Mucosa of rectum (tissue), 2 donors: ENCODE measurements at regions not wholly inside any gene's neighbourhood (a gene's known extent, or its start where the extent isn't known, plus 50 kb on each side); places are given as distances from the start of the nearest gene placed in this dataset.
A peak's percentile ranks its signal among the peaks of the same experiment; 100 is the strongest.

Source experiments
- H3K27ac ChIP-seq, 2 donors: one replicate each; pipeline ENCODE4 v1.7.0; 2013; ENCODE audit warnings: inconsistent platforms in 2 of 2, low read depth in 2 of 2, low read length in 2 of 2
- H3K27me3 ChIP-seq, 2 donors: one replicate each; pipeline ENCODE4 v1.7.0; 2013; ENCODE audit warnings: low read length in 2 of 2; ENCODE audit not compliant: control insufficient read depth in 2 of 2, insufficient read depth in 2 of 2
- H3K36me3 ChIP-seq, 2 donors: one replicate each; pipeline ENCODE4 v1.7.0; 2013; ENCODE audit warnings: low read length in 2 of 2; ENCODE audit not compliant: control insufficient read depth in 2 of 2, insufficient read depth in 2 of 2
- H3K4me1 ChIP-seq, 2 donors: one replicate each; pipeline ENCODE4 v1.7.0; 2013; ENCODE audit warnings: low read length in 2 of 2, mild to moderate bottlenecking in 1 of 2; ENCODE audit not compliant: control insufficient read depth in 2 of 2, insufficient read depth in 2 of 2
- H3K4me3 ChIP-seq, 2 donors: one replicate each; pipeline ENCODE4 v1.7.0; 2013; ENCODE audit warnings: low read length in 2 of 2
- H3K9ac ChIP-seq, 2 donors: one replicate each; pipeline ENCODE4 v1.7.0; 2013; ENCODE audit warnings: low read length in 2 of 2, low read depth in 1 of 2, mild to moderate bottlenecking in 1 of 2
- H3K9me3 ChIP-seq, 2 donors: one replicate each; pipeline ENCODE4 v1.7.0; 2013; ENCODE audit warnings: low read length in 2 of 2; ENCODE audit not compliant: control insufficient read depth in 2 of 2
- donor health status: healthy.
- donor health status: Normal muscosa, but diverticular disease.

- Histone ChIP-seq H3K4me1 (no peaks in the 10 kb centered on the region), H3K36me3 (no peaks in the 10 kb centered on the region), H3K27ac (no peak overlapping the region), H3K27me3 (peaks cover 0 to 2% of the 10 kb centered on the region in 2 donors), H3K4me3 (no peak overlapping the region), H3K9ac (no peak overlapping the region), H3K9me3 (no peaks in the 10 kb centered on the region)
These were observed 142.5 kb downstream of the CHIC2 start for GRCh38 chr4:53921856-53922255.

- H3K36me3 ChIP-seq = no peaks in the 10 kb centered on the region
- H3K9me3 ChIP-seq = no peaks in the 10 kb centered on the region
- peaks cover 0 to 2% of the 10 kb centered on the region in 2 donors for H3K27me3 ChIP-seq
- H3K4me1 ChIP-seq = no peaks in the 10 kb centered on the region
- H3K4me3 ChIP-seq = no peak overlapping the region
- no peak overlapping the region for H3K27ac ChIP-seq
- H3K9ac ChIP-seq = no peak overlapping the region
These were observed 143.5 kb downstream of the CHIC2 start for GRCh38 chr4:53920883-53921282.

GRCh38 chr4:53920116-53920515 lies 144.3 kb downstream of the CHIC2 start:
- H3K9me3 ChIP-seq = no peaks in the 10 kb centered on the region
- no peaks in the 10 kb centered on the region for H3K4me1 ChIP-seq
- H3K27ac ChIP-seq = no peak overlapping the region
- H3K36me3 ChIP-seq = no peaks in the 10 kb centered on the region
- H3K9ac ChIP-seq = no peak overlapping the region
- H3K4me3 ChIP-seq = no peak overlapping the region
- peaks cover 2 to 5% of the 10 kb centered on the region in 2 donors for H3K27me3 ChIP-seq

- Histone ChIP-seq H3K27me3 (peaks cover 2 to 4% of the 10 kb centered on the region in 2 donors), H3K27ac (no peak overlapping the region), H3K4me3 (no peak overlapping the region), H3K9me3 (no peaks in the 10 kb centered on the region), H3K4me1 (no peaks in the 10 kb centered on the region), H3K36me3 (no peaks in the 10 kb centered on the region), H3K9ac (no peak overlapping the region)
These were observed 144.9 kb downstream of the CHIC2 start for GRCh38 chr4:53919535-53919934.

GRCh38 chr4:53917729-53918128 lies 146.7 kb downstream of the CHIC2 start:
- no peak overlapping the region for H3K9ac ChIP-seq
- no peaks in the 10 kb centered on the region for H3K36me3 ChIP-seq
- H3K27me3 ChIP-seq = peaks cover 2 to 3% of the 10 kb centered on the region in 2 donors
- H3K4me1 ChIP-seq = no peaks in the 10 kb centered on the region
- H3K9me3 ChIP-seq = no peaks in the 10 kb centered on the region
- no peak overlapping the region for H3K27ac ChIP-seq
- H3K4me3 ChIP-seq = no peak overlapping the region

- peaks cover 2 to 3% of the 10 kb centered on the region in 2 donors for H3K27me3 ChIP-seq
- no peak overlapping the region for H3K9ac ChIP-seq
- H3K36me3 ChIP-seq = no peaks in the 10 kb centered on the region
- no peaks in the 10 kb centered on the region for H3K4me1 ChIP-seq
- H3K4me3 ChIP-seq = no peak overlapping the region
- no peak overlapping the region for H3K27ac ChIP-seq
- no peaks in the 10 kb centered on the region for H3K9me3 ChIP-seq
These were observed 147.9 kb downstream of the CHIC2 start for GRCh38 chr4:53916431-53916889.

GRCh38 chr4:53914313-53915016 lies 149.9 kb downstream of the CHIC2 start:
- H3K27me3 ChIP-seq = peaks cover 2 to 3% of the 10 kb centered on the region in 2 donors
- no peaks in the 10 kb centered on the region for H3K4me1 ChIP-seq
- H3K27ac ChIP-seq = no peak overlapping the region

GRCh38 chr4:53913771-53914170 lies 150.6 kb downstream of the CHIC2 start:
- no peaks in the 10 kb centered on the region for H3K9me3 ChIP-seq
- peaks cover 3 to 4% of the 10 kb centered on the region in 2 donors for H3K27me3 ChIP-seq
- no peak overlapping the region for H3K27ac ChIP-seq
- no peaks in the 10 kb centered on the region for H3K4me1 ChIP-seq
- no peak overlapping the region for H3K9ac ChIP-seq
- H3K4me3 ChIP-seq = no peak overlapping the region
- no peaks in the 10 kb centered on the region for H3K36me3 ChIP-seq

More at GRCh38 chr4:53914313-53915016, 149.9 kb downstream of the CHIC2 start:
- H3K4me3 ChIP-seq = no peak overlapping the region
- no peaks in the 10 kb centered on the region for H3K36me3 ChIP-seq
- no peak overlapping the region for H3K9ac ChIP-seq
- H3K9me3 ChIP-seq = no peaks in the 10 kb centered on the region

- H3K36me3 ChIP-seq = no peaks in the 10 kb centered on the region
- H3K27ac ChIP-seq = no peak overlapping the region
- no peaks in the 10 kb centered on the region for H3K4me1 ChIP-seq
- no peaks in the 10 kb centered on the region for H3K9me3 ChIP-seq
- H3K9ac ChIP-seq = no peak overlapping the region
- peaks cover 3 to 4% of the 10 kb centered on the region in 2 donors for H3K27me3 ChIP-seq
- H3K4me3 ChIP-seq = no peak overlapping the region
These were observed 151.5 kb downstream of the CHIC2 start for GRCh38 chr4:53912766-53913497.

- peak overlapping the region in 1 of 2 donors; percentile 58 for H3K4me3 ChIP-seq
- peaks cover 4% of the 10 kb centered on the region in 2 donors for H3K27me3 ChIP-seq
- H3K9ac ChIP-seq = no peak overlapping the region
- no peaks in the 10 kb centered on the region for H3K36me3 ChIP-seq
- H3K4me1 ChIP-seq = peaks cover 0 to 10% of the 10 kb centered on the region in 2 donors
- H3K9me3 ChIP-seq = no peaks in the 10 kb centered on the region
- peak overlapping the region in 1 of 2 donors; percentile 18 for H3K27ac ChIP-seq
These were observed 155.7 kb downstream of the CHIC2 start for GRCh38 chr4:53908661-53909078.
